KOPT-K1 (cell line): ENCODE measurements at regions not wholly inside any gene's neighbourhood (a gene's known extent, or its start where the extent isn't known, plus 50 kb on each side); places are given as distances from the start of the nearest gene placed in this dataset.
"Not testable (repeated sequence)": the region's sequence is repeated elsewhere in the genome, so short reads cannot be mapped to it uniquely, and the experiment has no call there.

Experiments
- H3K27ac ChIP-seq: fragments of 200-600 bp; sonication (generic); 2 replicates; pipeline ENCODE4 v1.5.1; 2016; ENCODE audit warnings: antibody characterized with exemption, mild to moderate bottlenecking, low read depth, low read length; ENCODE audit not compliant: poor library complexity, severe bottlenecking
- H3K36me3 ChIP-seq: fragments of 200-600 bp; sonication (generic); 2 replicates; pipeline ENCODE4 v1.5.1; 2017; ENCODE audit warnings: antibody characterized with exemption, mild to moderate bottlenecking, low read length, moderate library complexity; ENCODE audit not compliant: insufficient read depth
- H3K9me3 ChIP-seq: fragments of 200-600 bp; sonication (generic); 2 replicates; pipeline ENCODE4 v1.5.1; 2017; ENCODE audit warnings: antibody characterized with exemption, low read length, mild to moderate bottlenecking; ENCODE audit not compliant: insufficient read depth, poor library complexity, severe bottlenecking

DNA sequence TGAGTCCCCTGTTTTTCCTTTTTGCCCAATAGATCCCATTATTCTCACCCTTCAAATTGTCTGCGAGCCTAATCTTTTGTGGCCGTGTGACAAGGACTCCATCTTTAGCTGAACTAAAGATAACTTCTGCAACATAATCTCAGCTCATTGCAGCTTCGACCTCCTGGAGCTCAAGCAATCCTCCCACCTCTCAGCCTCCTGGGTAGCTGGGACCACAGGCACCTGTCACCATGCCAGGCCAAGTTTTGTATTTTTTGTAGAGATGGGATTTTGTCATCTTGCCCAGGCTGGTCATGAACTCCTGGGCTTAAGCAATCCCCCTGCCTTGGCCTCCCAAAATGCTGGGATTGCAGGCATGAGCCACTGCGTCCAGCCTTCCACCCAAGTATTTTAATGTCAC is 161.0 kb downstream of the GJA1 start:
- Histone ChIP-seq H3K27ac (no peak overlapping the region), H3K9me3 (no peaks in the 10 kb centered on the region), H3K36me3 (no peaks in the 10 kb centered on the region)

- Histone ChIP-seq H3K27ac (no peak overlapping the region), H3K9me3 (no peaks in the 10 kb centered on the region), H3K36me3 (no peaks in the 10 kb centered on the region)
Measured at GRCh38 chr6:121597654-121598053, 162.2 kb downstream of the GJA1 start.

GRCh38 chr6:121599331-121599730 is 163.9 kb downstream of the GJA1 start:
- not testable (repeated sequence) for H3K36me3 ChIP-seq, H3K9me3 ChIP-seq, H3K27ac ChIP-seq

DNA sequence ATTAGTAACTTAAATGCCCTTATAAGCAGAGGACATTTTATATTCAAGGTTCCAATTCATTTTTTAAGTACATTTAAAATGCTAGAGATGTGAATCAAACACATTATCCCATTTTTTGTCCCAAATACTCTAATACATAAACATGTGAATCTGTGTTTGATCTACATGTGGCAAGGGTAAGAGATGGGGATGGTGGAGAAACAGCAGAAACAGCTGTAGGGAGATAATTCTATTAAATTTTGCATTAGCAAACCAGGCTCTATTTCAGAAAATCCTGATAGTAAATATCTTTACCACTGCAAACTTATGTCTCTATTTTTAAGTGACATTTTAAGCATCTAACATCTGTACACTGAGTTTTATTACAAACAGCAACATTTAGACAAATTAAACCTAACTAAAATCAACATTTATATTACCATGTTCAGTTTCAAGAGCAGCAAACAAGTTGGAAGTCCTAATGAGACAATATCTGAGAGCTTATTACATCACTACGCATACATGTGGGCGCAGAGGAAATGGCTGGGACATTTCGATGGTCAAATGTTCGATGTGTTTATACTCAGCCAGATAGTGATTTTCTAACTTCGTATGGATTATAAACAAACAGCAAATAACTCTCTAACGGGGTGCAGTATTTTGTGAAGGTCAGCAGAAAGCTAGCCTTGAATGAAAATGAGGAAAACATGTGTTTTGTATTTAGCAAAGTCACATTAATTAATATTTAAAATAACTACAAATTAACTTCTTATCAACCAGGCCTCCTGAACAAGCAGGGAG is 165.1 kb downstream of the GJA1 start:
- H3K36me3 ChIP-seq = no peaks in the 10 kb centered on the region

GRCh38 chr6:121603486-121603885 is 168.0 kb downstream of the GJA1 start:
- no peak overlapping the region for H3K27ac ChIP-seq

More for the DNA sequence above, 165.1 kb downstream of the GJA1 start:
- Histone ChIP-seq H3K27ac (no peak overlapping the region), H3K9me3 (no peaks in the 10 kb centered on the region)

GRCh38 chr6:121607721-121608120 is 172.3 kb downstream of the GJA1 start:
- H3K9me3 ChIP-seq = no peaks in the 10 kb centered on the region
- H3K27ac ChIP-seq = no peak overlapping the region
- H3K36me3 ChIP-seq = no peaks in the 10 kb centered on the region

More at GRCh38 chr6:121603486-121603885, 168.0 kb downstream of the GJA1 start:
- Histone ChIP-seq H3K36me3 (no peaks in the 10 kb centered on the region), H3K9me3 (no peaks in the 10 kb centered on the region)

DNA sequence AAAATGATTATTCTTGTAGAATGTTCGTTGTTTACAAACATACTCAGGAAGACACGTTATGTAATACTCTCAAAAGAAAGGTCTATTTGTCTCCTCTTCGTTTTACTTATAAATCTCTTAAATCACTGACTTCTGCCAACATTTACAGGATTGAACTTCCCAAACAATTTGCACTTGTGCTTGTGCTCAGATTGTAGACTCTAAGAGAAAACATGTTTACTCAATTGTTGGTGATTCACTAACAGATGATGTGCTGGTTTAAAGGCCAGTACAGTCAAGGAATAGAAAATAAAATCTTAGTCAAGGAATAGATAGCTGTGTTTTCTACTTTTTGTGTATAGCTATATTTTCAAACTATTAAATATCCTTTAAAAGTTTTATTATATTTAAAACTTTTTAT is 172.8 kb downstream of the GJA1 start:
- Histone ChIP-seq H3K36me3 (no peaks in the 10 kb centered on the region), H3K27ac (no peak overlapping the region), H3K9me3 (no peaks in the 10 kb centered on the region)

DNA sequence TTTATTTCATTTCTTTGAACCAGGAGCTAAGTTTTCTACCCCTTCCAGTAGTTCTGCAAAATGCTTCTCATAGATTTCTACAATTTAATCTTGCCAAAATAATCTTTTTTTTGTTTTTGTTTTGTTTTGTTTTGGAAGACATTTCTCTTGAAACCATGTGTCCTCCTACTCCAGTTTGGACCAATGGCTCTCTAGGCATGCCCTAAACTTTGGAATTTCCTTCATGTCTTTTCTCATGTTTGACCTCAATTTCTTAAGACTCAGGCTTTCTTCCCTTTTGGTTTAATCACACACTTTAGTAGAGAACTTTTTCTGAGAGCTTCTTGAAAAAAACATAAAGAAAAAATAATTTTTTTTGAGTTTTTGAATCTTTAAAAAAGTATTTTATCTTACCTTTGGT is 173.8 kb downstream of the GJA1 start:
- Histone ChIP-seq H3K27ac (no peak overlapping the region), H3K9me3 (no peaks in the 10 kb centered on the region), H3K36me3 (no peaks in the 10 kb centered on the region)

DNA sequence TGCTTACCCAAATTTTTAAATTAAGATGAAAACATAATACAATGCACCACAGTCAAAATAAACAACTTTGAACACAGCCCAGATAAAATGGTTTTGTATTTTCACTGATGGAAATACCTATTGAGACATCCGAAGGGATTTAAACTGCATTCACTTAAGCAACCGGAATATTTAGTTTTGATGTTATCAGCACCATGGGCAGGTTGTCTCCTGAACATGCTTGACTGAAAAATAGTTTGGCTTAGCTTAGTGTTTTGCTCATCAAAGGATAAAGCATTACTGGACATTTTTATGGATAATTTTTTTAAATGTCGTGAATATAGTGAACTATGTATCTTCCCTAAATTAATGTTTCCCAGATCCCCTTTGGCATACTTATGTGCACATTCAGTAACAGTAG is 177.5 kb downstream of the GJA1 start:
- no peaks in the 10 kb centered on the region for H3K9me3 ChIP-seq
- no peak overlapping the region for H3K27ac ChIP-seq
- H3K36me3 ChIP-seq = no peaks in the 10 kb centered on the region

GRCh38 chr6:121614115-121614514 is 178.7 kb downstream of the GJA1 start:
- no peaks in the 10 kb centered on the region for H3K9me3 ChIP-seq
- no peaks in the 10 kb centered on the region for H3K36me3 ChIP-seq

DNA sequence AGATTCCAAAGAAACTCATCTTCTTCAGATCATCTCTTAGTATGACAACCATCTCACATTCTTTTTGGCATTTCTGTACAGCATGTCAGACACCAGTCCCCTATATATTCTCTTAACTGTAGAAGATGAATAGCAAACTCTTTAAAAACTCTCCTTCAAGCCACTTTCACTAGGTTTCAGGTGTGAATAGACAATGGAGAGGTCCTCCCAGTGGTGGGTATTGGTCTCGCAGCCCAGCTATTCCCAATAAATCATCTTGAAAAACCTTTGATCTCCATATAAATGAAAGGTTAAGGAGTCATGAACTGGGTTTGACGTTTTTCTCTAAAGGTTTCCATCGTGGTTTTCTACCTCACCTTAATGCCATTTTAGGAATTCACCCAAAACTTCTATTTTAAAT is 180.0 kb downstream of the GJA1 start:
- no peak overlapping the region for H3K27ac ChIP-seq
- no peaks in the 10 kb centered on the region for H3K9me3 ChIP-seq
- no peaks in the 10 kb centered on the region for H3K36me3 ChIP-seq

More at GRCh38 chr6:121614115-121614514, 178.7 kb downstream of the GJA1 start:
- no peak overlapping the region for H3K27ac ChIP-seq

DNA sequence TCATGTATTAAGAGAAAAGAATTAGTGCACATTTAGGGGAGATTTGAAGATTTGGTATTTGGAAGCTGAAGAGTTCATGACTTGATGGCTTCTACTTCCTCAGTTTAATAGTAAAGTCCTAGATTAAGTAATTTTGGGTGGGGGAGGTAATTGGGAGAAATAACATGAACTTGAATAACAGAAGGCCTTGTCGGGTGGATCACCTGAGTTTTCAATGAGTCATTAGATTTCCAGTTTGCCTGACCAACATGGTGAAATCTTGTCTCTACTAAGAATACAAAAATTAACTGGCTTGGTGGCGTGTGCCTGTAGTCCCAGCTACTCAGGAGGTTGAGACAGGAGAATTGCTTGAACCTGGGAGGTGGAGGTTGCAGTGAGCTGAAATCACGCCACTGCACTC is 181.0 kb downstream of the GJA1 start:
- H3K36me3 ChIP-seq = no peaks in the 10 kb centered on the region
- no peaks in the 10 kb centered on the region for H3K9me3 ChIP-seq
- no peak overlapping the region for H3K27ac ChIP-seq

- no peaks in the 10 kb centered on the region for H3K9me3 ChIP-seq
- H3K27ac ChIP-seq = no peak overlapping the region
- H3K36me3 ChIP-seq = no peaks in the 10 kb centered on the region
Measured at GRCh38 chr6:121617388-121617787, 181.9 kb downstream of the GJA1 start.

DNA sequence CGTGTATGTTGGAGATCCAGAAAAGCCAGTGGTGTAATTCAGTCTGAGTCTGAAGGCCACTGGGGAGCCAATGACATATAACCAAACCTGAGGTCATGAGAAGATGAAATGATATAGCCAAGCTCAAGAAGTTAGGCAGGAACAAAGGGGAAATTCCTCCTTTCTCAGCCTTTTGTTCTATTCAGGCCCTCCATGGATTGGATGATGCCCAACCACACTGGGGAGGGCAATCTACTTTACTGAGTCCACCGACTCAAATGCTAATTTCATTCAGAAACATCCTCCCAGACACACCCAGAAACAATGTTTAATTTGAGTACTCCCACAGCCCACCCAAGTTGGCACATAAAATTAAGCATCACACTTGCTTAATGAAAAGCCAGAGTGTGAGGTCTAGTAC is 183.6 kb downstream of the GJA1 start:
- Histone ChIP-seq H3K9me3 (no peaks in the 10 kb centered on the region), H3K36me3 (no peaks in the 10 kb centered on the region), H3K27ac (no peak overlapping the region)

GRCh38 chr6:121619987-121620740 is 184.7 kb downstream of the GJA1 start:
- no peaks in the 10 kb centered on the region for H3K9me3 ChIP-seq

GRCh38 chr6:121627761-121628160 is 192.3 kb downstream of the GJA1 start:
- Histone ChIP-seq H3K36me3 (no peaks in the 10 kb centered on the region), H3K27ac (no peak overlapping the region), H3K9me3 (peaks cover 27% of the 10 kb centered on the region)

More at GRCh38 chr6:121619987-121620740, 184.7 kb downstream of the GJA1 start:
- Histone ChIP-seq H3K36me3 (no peaks in the 10 kb centered on the region), H3K27ac (no peak overlapping the region)
